ENCODE measurements at regions not wholly inside any gene's neighbourhood (a gene's known extent, or its start where the extent isn't known, plus 50 kb on each side); places are given as distances from the start of the nearest gene placed in this dataset.

DNA sequence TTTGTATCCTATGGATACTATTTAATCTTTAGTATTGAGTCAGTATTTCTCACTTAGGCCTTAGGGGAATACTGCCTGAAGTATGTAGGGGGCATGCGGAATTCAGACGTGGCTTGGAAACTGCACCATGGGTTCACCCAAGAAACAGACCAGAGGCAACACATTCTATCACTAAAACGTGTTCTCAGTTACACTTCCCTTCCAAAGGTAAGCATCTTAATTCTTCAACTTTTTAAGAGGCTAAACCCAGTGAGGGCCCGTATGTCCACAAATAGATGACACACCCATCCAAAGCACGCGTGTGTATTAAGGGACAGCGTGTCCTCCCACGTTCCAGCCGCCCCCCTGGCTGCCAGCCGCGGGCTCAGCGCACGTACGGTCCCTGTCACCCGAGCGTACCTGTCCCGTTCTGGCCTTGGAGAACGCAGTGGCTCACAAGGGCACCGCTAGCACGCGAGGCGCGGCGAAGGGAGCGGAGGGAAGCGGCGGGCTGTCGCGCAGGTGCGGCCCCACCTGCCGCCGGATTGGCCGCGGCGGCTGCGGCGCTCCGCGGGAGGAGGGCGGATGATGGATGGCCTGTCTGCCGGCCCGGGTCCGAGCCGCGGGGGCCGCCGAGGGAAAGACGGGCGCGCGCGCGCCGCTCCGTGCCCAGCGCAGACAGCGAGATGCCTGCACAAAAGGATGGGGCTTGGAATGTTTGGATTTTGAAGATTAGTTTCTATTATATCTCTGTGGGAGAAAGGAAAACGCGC, 1003.9 kb upstream of the NR2F2 start:
- Histone ChIP-seq H3K9me3 (ENCODE audit: low read length) (no peaks in the 10 kb centered on the region; the same call in none of the 2 replicates), H3K36me3 (replicated peaks in 1 of 2; ENCODE audit: control insufficient read depth in 1 of 2, insufficient read depth in 2 of 2, low read length in 2 of 2) (no peaks in the 10 kb centered on the region), H3K4me1 (ENCODE audit: insufficient read depth, low read length) (no peaks in the 10 kb centered on the region), H4K20me1 (ENCODE audit: insufficient read depth, low read length) (no peaks in the 10 kb centered on the region), H3K4me2 (ENCODE audit: low read depth, low read length) (no peak overlapping the region), H3K79me2 (ENCODE audit: insufficient read depth, low read length) (no peaks in the 10 kb centered on the region), H3K27ac (ENCODE audit: extremely low read length, insufficient read depth, low read length) (no peak overlapping the region), H3K4me3 (replicated peaks in 1 of 3; ENCODE audit: insufficient read depth in 1 of 3, low read depth in 2 of 3, low read length in 3 of 3) (no peak overlapping the region), H2AFZ (ENCODE audit: low read length) (no peak overlapping the region), H3K9ac (ENCODE audit: insufficient read depth, low read depth, low read length) (no peak overlapping the region), H3K27me3 (ENCODE audit: control insufficient read depth in 1 of 2, insufficient read depth in 2 of 2, low read length in 2 of 2) (no peaks in the 10 kb centered on the region)
- ATAC-seq (no peak), FAIRE-seq (no peak), DNase-seq (ENCODE audit: low spot score) (no peak)
- TF ChIP-seq, protein P1, sequence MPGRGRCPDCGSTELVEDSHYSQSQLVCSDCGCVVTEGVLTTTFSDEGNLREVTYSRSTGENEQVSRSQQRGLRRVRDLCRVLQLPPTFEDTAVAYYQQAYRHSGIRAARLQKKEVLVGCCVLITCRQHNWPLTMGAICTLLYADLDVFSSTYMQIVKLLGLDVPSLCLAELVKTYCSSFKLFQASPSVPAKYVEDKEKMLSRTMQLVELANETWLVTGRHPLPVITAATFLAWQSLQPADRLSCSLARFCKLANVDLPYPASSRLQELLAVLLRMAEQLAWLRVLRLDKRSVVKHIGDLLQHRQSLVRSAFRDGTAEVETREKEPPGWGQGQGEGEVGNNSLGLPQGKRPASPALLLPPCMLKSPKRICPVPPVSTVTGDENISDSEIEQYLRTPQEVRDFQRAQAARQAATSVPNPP (CRISPR knock-in tag; IDR thresholded peaks at IDR 0.05) = no peak
- TF ChIP-seq ZNF264 (CRISPR knock-in tag; IDR thresholded peaks at IDR 0.05) (no peak), ZNF790 (CRISPR knock-in tag; IDR thresholded peaks at IDR 0.05; ENCODE audit: borderline replicate concordance) (no peak), RARG (CRISPR knock-in tag; IDR thresholded peaks at IDR 0.05; ENCODE audit: low read depth) (no peak), ZNF33A (CRISPR knock-in tag; IDR thresholded peaks at IDR 0.05; ENCODE audit: borderline replicate concordance) (no peak), THYN1 (CRISPR knock-in tag; IDR thresholded peaks at IDR 0.05; ENCODE audit: borderline replicate concordance, low read depth) (no peak), ZNF891 (CRISPR knock-in tag; IDR thresholded peaks at IDR 0.05) (no peak), MYNN (CRISPR knock-in tag; IDR thresholded peaks at IDR 0.05; ENCODE audit: low read depth) (no peak), ZNF670 (CRISPR knock-in tag; IDR thresholded peaks at IDR 0.05; ENCODE audit: borderline replicate concordance) (no peak), NFE2L2 (IDR thresholded peaks at IDR 0.05; ENCODE audit: low read length) (no peak), FOXA1 (IDR thresholded peaks at IDR 0.05) (no peak), FOXA1 (CRISPR knock-in tag; IDR thresholded peaks at IDR 0.05) (no peak)
- TF ChIP-seq, protein P2, sequence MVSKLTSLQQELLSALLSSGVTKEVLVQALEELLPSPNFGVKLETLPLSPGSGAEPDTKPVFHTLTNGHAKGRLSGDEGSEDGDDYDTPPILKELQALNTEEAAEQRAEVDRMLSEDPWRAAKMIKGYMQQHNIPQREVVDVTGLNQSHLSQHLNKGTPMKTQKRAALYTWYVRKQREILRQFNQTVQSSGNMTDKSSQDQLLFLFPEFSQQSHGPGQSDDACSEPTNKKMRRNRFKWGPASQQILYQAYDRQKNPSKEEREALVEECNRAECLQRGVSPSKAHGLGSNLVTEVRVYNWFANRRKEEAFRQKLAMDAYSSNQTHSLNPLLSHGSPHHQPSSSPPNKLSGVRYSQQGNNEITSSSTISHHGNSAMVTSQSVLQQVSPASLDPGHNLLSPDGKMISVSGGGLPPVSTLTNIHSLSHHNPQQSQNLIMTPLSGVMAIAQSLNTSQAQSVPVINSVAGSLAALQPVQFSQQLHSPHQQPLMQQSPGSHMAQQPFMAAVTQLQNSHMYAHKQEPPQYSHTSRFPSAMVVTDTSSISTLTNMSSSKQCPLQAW (CRISPR knock-in tag; IDR thresholded peaks at IDR 0.05) = no peak
- BruUV-seq (replicated peaks) = no TSS peak
- CTCF ChIA-PET (ENCODE audit: low intra/inter-chr PET ratio, low total read pairs) = no interaction called here
- intact Hi-C loops (cut with micrococcal nuclease; ENCODE audit: unreplicated experiment) (no loop called here), in situ Hi-C loops (cut with HindIII; ENCODE audit: extremely low pct_ligation_motif_present, low pct_unique_long_range_greater_than_20kb) (no loop called here)
- WGBS (ENCODE audit: low lambda C conversion rate) = 73% methylated on average over 49 of the region's 59 CpGs
- POLR2A ChIA-PET = no interaction called here
